ENCODE measurements at regions not wholly inside any gene's neighbourhood (a gene's known extent, or its start where the extent isn't known, plus 50 kb on each side); places are given as distances from the start of the nearest gene placed in this dataset.

GRCh38 chr11:71189768-71190315, 62.5 kb downstream of the SHANK2 start:
- H3K4me3 ChIP-seq (replicated peaks in 1 of 2; ENCODE audit: low read depth in 2 of 2, low read length in 2 of 2): no peak overlapping the region
- TF ChIP-seq CTCF (IDR thresholded peaks at IDR 0.05; ENCODE audit: low read depth, low read length): no peak
- no peak for DNase-seq (ENCODE audit: low read depth in 2 of 2)

GRCh38 chr11:71188886-71189767, 63.2 kb downstream of the SHANK2 start:
- H3K4me3 ChIP-seq (replicated peaks in 1 of 2; ENCODE audit: low read depth in 2 of 2, low read length in 2 of 2): no peak overlapping the region
- DNase-seq (ENCODE audit: low read depth in 2 of 2): no peak
- TF ChIP-seq CTCF (IDR thresholded peaks at IDR 0.05; ENCODE audit: low read depth, low read length): no peak

- TF ChIP-seq CTCF (IDR thresholded peaks at IDR 0.05; ENCODE audit: low read depth, low read length): no peak
- H3K4me3 ChIP-seq (replicated peaks in 1 of 2; ENCODE audit: low read depth in 2 of 2, low read length in 2 of 2): no peak overlapping the region
- no peak for DNase-seq (ENCODE audit: low read depth in 2 of 2)
Observed at GRCh38 chr11:71188073-71188472, 64.3 kb downstream of the SHANK2 start.

GRCh38 chr11:71186806-71187205, 65.6 kb downstream of the SHANK2 start:
- no peak for DNase-seq (ENCODE audit: low read depth in 2 of 2)
- TF ChIP-seq CTCF (IDR thresholded peaks at IDR 0.05; ENCODE audit: low read depth, low read length): no peak
- H3K4me3 ChIP-seq (replicated peaks in 1 of 2; ENCODE audit: low read depth in 2 of 2, low read length in 2 of 2): no peak overlapping the region

- no peak for DNase-seq (ENCODE audit: low read depth in 2 of 2)
- TF ChIP-seq CTCF (IDR thresholded peaks at IDR 0.05; ENCODE audit: low read depth, low read length): no peak
Observed at GRCh38 chr11:71185411-71185810, 67.0 kb downstream of the SHANK2 start.

GRCh38 chr11:71184421-71185210, 67.8 kb downstream of the SHANK2 start:
- no peak overlapping the region for H3K4me3 ChIP-seq (replicated peaks in 1 of 2; ENCODE audit: low read depth in 2 of 2, low read length in 2 of 2)
- DNase-seq (ENCODE audit: low read depth in 2 of 2): no peak

More at GRCh38 chr11:71185411-71185810, 67.0 kb downstream of the SHANK2 start:
- no peak overlapping the region for H3K4me3 ChIP-seq (replicated peaks in 1 of 2; ENCODE audit: low read depth in 2 of 2, low read length in 2 of 2)

More at GRCh38 chr11:71184421-71185210, 67.8 kb downstream of the SHANK2 start:
- TF ChIP-seq CTCF (IDR thresholded peaks at IDR 0.05; ENCODE audit: low read depth, low read length): no peak
